NCI-H187 treated with DMSO at 0.1 percent for 48 hours (cell line): ENCODE measurements at regions not wholly inside any gene's neighbourhood (a gene's known extent, or its start where the extent isn't known, plus 50 kb on each side); places are given as distances from the start of the nearest gene placed in this dataset.

Experiments
- DNase-seq: peaks from one replicate; lab custom pipeline; 2025; lab: John Stamatoyannopoulos, UW

DNA sequence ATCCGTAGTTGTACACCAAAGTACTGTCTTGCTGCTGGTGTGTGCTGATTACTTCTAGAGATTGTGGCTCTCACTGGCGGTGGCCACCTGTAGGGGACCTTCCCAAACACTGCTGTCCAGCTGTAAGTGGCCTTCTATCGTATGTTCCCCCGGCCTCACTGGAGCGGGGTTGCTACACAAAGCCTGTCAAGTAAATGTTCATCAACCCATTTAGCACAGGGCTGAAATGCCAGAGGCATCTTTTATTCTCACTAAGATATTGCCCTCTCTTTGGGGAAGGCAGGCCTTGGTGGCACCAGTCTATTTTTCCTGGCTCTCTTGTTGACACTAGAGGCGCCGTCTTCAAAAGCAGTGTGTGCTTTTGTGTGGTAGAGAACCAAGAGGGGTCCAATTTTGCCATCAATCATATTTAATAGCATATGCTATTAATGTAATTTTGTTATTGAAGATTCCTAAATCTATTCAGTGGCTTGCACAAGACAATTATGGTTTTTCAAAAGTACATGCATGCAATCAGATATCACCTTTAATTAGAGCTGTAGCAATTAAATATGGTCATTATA lies 514.4 kb upstream of the SALL1 start:
- no peak for DNase-seq

DNA sequence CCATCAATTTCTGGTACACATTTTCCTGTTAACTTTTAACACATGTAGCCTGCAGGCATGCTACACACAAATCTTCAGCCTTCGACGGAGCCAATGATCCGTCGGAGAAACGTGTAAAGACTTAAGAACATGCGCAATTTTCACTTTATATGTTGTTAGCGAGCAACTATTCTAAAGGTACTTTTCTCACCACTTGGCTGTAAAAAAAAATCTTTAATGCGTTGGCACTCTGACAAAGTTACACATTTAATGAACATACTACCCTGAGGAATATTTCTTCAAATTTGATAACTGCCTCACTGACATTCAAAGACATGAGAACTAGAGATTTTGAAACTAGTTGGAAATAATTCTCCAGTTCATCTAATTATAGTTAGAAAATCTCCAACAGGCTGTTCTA lies 507.5 kb upstream of the SALL1 start:
- DNase-seq: no peak

DNA sequence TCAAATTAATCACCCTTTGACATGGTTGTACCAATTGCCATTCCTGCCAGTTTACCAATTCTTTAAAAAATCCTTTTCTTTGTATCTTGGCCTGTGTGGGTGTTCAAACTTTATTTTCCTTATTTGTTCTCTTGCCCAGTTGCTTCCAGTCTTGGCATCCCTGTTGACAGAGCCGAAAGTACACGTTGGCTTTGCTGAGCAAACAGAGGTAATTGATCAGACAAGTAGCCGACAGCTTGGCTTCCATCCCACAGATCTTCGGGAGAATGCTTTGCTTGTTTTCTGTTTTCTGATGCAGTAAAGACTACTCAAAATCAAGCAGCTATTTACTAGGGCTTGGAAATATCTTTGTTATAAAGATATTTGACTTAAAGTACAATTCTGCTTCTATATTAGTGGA lies 506.8 kb upstream of the SALL1 start:
- no peak for DNase-seq

DNA sequence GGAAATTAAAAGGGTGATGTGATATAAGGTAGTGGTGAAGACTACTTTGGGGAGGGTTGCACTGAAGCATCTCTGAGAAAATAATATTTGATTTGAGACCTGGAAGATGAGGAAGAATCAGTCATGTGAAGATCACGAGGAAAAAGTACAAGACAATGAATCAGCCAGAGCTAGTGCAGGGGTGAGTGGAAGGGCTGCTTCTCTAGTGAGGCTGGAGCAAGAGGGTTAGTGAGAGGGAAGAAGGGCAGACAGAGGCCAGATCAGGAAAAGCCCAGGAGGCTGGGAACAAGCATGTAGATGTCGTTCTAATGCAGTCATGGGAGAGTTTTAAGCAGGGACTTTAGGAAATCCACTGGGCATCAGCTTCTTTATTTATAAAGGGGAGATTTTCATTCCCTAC lies 504.2 kb upstream of the SALL1 start:
- no peak for DNase-seq

DNA sequence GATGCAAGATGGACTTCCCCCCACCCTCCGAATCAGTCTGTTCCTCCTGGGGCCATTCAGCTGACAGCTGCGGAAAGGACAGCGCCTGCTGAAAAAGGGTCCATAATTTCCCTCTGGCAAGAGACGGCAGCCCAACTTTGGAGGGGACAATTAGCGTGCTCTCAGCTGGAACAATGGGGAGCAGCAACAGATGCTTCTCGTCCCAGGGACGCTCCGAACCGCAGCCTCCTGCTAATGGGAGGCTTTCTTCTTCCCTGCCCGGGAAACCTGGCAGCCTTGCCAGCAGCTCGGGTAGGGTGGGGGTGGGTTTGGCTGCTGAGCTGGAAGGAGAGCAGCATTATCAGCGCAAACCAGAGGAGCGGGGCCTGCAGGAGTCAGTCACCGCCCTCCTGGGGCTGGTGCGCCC lies 500.0 kb upstream of the SALL1 start:
- DNase-seq: no peak

DNA sequence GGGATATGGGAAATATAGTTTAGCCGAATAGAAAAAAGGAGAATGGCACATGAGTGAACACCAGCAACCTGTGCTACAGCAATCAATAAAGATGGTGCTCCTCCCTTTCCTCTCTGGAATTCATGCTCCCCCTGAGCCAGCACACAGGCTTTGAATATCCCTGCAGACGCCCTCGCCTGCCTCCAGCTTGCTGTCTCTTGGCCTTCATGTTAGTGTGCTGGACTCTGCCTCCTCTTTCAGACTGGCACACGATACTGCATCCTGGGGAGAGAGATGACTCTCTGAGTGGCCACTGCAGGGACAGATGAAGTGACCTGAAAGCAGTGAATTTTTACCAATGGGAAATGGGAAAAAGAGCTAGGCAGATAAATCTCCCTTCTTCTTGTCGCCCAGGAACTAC lies 498.6 kb upstream of the SALL1 start:
- no peak for DNase-seq

DNA sequence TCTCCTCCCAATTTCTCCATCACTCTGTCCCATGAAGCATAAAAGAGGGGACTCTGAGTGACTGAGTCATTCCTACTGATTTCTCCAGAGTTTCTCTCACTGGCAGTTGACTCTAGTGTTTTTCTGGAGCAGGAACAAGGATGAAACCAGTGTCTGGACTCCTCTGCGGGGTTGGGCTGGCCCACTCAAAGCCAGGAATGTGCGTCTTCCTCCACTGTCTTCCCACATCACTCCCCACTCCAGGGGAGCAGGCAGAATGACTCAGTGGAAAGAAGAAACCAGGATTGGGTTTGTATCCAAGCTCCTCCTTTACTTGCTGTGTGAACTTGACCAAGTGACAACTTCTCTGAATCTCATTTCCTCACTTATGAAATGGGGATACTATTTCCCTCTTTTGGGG lies 497.5 kb upstream of the SALL1 start:
- DNase-seq: no peak

DNA sequence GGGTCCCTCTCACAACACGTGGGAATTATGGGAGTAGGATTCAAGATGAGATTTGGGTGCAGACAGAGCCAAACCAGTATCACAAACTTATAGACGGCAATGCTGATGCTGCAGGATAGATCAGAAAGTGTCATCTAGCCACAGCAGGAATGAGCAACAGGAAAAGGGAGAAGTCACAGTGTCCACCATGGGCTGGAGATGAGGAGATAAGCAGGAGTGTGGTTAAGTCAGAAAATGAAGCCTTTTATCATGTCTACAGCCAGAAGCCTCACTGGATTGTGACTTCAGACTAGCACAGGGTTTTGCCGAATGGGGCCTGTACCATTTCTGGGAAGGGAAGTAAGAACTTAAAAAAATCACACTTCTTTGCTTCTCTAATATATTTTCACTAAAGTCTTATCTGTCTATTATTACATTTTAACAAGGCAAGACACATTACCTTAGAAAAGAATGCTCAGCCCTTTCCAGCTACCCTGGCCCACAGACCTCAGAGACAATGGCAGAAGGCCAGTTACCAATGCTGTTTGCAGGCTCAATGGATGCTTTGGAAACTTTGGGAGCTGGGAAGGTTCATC lies 490.2 kb upstream of the SALL1 start:
- DNase-seq: no peak

DNA sequence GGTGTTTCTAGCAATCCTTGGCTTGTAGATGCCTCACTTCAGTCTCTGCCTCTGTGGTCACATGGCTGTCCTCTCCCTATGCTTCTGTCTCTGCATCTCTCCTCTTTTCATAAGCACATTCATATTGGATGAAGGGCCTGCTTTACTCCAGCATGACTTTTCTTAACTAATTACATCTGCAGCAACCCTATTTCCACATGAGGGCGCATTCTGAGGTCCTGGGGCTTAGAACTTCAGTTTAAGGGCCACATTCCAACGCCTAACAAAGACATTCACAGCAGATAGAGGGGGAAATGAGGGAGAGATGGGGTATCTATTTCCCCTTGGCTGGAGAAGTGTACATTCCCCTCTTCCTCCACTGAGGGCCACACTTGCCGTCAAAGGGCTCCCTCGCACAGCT lies 489.1 kb upstream of the SALL1 start:
- no peak for DNase-seq

DNA sequence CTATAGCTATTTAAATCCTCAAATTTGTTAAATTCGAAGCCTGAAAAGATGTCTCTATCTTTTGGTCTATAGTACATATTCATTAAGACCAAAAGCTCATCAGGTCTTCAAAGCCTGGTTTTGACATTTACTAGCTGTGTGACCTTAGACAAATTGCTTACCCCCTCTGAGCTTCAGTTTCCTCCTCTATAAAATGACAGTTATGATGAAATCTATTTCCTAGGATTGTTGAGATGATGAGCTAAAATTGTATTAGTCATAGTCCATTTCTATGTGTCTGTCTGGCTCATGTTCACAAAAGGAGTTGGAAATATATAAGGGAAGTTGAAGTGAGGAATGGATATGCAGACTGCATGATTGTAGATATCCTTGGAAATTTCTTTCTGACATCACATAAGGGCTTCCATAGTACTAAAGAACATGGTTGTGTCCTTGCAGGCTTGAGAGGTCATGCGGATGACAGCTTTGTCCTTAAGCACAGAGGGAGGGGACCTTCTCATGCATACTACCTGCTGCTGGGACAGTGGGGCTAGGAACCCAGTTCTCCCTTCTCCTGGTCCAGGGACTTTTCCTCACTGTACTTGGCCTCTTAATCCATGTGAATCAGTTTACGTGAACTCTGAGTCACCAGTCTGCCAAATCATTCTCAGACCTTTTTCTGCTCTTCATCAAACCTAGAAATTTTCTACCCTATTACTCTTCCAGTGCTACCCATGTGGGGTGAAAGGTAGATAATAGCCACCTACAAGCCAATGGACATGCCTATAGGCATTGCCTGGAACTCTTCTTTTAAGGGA lies 487.5 kb upstream of the SALL1 start:
- DNase-seq: no peak

DNA sequence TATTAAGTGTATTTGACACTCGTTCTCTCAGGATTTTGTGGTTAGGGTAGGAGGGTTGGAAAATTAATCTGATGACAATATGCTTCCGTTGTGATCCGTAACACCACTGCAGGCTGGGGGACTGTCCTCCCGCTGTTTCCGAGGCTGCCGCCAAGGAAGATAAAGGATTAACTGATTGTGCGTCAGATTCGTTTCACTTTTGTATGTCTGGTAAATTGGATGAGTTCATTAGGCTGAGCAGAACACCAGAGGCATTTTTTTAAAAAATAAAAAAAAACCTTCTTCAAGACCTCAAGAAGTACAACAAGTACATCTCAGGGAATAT lies 486.7 kb upstream of the SALL1 start:
- no peak for DNase-seq

DNA sequence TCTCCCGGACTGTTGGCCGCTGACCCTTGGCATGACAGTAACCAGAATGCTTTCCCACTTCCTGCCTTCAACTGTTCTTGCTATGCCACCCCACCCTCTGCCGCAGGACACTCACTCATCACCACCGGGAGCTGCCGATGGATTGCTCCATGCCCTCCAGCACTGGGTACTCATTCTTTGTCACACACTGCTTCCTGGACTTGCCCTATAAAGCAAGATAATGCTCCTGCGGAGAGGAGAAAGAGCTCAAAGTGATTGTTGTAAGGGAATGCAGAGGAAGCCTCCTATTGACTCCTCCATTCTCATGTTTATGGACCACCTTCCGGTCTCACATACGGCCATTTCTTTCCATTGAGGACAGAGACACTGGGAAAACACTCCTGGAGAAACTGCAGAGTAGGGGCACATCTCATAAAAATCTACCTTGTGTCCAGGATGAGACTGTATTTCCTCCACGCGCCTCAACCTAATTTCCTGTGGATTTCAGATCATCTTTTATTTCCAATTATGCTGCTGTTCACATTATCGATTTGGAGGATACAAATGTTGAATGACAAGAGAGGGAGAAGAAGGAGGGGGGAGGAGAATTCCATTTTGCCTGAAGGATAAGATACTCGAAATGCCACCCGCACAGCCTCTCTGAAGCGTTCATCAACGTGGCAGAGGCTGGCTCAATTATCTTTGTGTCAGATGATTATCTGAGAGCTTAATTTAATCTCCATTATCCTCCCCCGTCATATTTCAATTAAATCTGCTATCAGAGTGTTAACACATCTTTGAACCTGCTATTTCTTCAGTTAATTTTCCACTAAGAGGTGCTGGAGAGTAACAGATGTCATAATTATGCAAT lies 486.1 kb upstream of the SALL1 start:
- no peak for DNase-seq

DNA sequence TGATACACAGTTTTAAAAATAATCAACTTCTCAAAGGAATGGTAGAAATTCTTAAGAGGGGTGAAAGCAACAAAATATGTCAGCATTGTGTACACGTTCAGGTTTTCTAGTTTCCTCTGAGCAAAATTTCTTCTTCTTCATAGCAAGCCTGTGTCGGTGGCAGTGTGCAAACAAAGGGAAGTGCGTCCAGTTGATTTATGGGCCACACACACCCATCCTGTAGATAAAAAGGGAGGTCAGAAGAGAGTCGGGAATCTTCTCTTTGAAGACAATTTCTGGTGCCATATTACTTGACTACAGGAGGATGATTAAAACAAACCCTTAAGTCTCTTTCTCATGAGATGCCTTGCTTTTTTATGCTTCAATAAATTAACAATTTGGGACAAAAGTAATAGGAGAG lies 484.1 kb upstream of the SALL1 start:
- no peak for DNase-seq

DNA sequence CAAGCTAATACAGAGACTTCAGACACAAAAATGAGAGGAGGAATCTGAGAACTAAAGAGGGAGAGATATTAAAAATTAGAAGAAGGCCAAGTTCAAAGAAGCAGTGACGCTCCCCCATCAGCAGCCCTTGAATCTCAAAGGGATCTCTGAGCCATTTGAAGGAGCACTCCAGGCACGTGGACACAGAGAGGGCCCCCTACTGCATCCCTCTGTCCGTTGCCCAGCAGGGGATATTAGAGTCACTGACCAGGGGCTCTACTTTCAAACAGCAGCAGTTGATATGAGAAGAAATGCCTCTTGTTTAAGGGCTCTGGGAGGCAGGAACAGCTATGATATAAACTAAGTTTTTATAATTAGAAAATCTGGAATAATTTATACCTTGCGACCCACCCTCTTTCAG lies 479.0 kb upstream of the SALL1 start:
- DNase-seq: no peak

DNA sequence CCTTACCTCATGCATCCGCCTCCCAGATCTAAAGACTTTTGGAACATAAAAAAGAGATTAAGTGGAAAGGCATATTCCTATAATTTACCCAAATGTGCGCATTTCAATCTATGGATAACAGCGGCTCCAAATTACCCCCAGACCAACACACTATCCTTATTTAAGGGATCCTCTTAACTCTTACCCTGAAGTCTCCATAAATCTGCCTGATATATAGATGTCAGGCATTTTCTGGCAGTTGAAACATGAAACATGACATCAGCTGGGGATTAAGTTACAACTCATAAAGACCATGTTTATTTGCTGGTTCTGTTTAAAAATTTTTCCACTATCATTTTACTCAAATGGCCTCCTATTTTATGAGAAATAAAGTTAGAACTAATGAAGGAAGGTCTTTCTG lies 478.5 kb upstream of the SALL1 start:
- DNase-seq: no peak

DNA sequence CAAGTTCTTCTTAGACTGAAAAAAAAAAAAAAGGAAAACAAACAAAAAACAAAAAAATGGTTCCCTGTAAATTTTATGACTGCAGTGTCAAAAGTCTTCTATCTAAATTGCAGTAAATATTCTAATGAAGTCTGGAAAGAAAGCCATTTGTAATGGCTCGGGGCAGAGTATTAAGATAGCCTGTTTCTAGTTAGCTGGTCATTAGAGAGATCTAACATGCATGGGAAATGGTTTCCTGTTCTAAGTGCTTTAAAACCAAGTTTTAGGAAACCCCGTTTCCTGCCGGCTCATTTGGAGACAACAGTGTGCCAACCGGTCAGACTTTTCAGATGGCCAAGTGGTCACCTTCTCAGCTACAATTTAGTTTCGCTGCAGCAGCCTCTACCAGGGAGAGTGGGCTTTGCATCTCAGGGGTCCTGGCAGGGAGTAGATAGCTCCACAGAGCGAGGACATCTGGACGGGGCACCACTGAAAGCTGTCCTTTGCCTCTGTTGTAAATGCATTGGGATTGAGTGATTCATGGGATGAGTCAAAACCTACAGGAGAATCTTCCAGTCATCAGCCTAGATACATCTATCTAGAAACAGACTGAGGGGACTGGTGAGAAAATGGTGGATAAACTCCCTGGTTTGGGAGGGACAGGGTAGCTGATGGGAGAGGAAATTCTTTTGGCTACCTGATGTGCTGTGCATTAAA lies 473.2 kb upstream of the SALL1 start:
- no peak for DNase-seq

DNA sequence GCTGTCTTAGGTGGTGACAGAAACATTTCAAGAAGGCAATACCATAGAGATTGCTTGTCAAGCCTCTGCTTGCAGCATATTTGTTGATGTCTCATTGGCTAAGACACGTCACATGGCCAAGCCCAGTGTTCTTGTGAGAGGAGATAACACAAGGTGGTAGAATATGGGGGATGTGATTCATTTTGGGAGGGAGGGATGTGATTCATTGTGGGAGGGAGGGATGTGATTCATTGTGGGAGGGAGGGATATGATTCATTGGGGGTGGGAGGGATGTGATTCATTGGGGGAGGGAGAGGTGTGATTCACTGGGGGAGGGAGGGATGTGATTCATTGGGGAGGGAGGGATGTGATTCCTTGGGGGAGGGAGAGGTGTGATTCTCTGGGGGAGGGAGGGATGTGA lies 470.5 kb upstream of the SALL1 start:
- DNase-seq: no peak

DNA sequence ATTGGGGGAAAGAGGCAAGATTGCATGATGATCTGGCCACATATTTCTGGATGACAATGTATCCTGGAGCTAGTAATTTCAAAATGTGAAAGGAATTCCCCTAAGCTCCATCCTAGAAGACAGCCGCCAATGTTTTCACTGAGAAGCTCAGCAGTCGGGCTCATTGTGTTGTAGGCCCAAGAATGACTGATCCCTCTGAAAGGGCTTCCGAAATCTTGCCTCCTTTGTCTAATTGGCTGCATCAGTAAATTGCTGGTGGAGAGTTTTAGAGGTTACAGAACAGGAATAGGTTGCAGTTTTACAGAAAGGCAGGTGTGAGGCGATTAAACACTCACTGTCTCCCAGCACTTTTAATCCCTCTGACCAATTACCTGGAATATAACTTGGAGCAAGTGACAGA lies 464.1 kb upstream of the SALL1 start:
- DNase-seq: no peak

DNA sequence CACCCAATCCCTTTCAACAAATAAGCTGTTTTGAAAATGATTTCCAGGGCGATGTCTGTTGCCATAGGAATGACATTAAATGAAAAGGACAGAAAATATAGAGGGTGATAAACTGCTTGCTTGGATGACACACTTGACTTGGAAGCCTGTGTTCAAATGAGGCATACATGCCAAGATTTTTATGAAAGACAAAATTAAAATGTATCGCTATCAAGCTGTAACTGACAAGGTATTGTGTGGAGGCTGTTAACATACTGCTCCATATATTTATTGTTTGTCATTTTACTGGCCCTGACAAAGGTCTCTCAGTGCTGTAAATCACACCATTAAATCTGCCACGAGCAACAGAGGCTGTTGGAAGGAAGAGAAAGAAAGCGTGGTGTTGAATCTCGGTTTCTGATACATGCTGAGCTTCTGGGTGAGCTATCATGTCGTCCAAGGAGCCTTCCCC lies 456.2 kb upstream of the SALL1 start:
- DNase-seq: peak; percentile 51

DNA sequence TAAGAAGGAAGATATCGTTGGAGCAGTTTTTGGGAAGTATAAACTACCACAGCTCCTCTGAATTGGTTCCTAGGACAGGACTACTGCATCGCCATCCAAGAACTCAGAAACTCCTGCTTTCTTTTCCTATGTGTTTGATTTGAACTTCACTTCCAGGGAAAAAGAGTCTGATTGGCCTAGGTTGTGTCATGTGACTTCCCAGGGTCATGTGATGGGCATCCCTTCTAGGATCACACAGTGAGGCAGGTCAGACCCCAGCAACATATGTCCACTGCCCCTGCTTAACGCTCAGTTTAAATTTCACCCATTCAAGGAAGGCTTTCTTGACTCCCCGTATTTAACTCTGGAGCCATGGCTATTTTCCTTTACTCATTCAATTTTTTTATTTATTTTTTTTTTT lies 445.2 kb upstream of the SALL1 start:
- DNase-seq: no peak

DNA sequence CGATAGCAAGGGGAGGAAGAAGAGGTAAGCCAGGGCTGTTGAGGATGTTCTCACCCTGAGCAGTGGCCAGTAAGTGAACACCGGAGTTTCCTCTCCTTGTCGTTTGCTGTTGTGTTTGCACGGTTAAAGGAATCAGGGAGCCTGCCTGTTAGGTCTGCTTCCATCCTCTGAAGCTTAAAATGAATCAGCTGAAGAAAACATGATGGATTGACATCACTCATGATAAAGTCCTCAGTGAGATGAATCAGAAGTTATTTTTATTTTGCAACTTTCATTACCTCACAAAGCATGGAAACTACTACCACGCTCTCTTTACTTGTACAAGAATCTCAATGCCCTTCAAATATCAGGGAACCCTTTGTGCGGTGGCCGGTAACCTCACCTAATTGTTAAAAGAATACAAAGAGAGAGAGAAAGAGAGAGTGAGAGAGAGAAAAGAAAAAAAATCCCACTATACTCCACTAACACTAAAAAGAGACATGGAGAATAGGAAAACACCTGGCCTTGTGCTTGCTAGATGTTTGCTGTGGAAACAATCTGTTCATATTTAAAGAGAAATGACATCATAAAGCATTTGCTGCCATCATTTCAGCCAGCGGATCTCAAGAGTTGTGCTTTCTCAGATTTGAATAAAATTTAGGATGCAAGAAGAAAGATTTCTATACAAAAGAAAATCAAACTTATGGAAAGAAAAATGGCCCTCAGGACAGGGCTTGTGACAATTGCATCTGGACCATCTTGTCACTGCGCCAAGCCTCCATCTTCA lies 441.6 kb upstream of the SALL1 start:
- DNase-seq: no peak
